ENCODE measurements at regions not wholly inside any gene's neighbourhood (a gene's known extent, or its start where the extent isn't known, plus 50 kb on each side); places are given as distances from the start of the nearest gene placed in this dataset.

GRCh38 chr6:144935661-144936060, 650.5 kb downstream of the UTRN start:
- H3K4me1 ChIP-seq: no peaks in the 10 kb centered on the region
- H3K9me3 ChIP-seq: no peaks in the 10 kb centered on the region
- H3K27ac ChIP-seq: no peak overlapping the region
- no peak for DNase-seq
- H3K36me3 ChIP-seq: no peaks in the 10 kb centered on the region
- TF ChIP-seq POLR2A (IDR thresholded peaks at IDR 0.05) (no peak), CTCF (IDR thresholded peaks at IDR 0.05) (no peak)
- no peak overlapping the region for H3K4me3 ChIP-seq
- H3K27me3 ChIP-seq: no peaks in the 10 kb centered on the region

GRCh38 chr6:144936764-144937163, 651.6 kb downstream of the UTRN start:
- Histone ChIP-seq H3K27ac (no peak overlapping the region), H3K4me3 (no peak overlapping the region), H3K27me3 (no peaks in the 10 kb centered on the region), H3K4me1 (no peaks in the 10 kb centered on the region), H3K9me3 (no peaks in the 10 kb centered on the region), H3K36me3 (no peaks in the 10 kb centered on the region)
- TF ChIP-seq CTCF (IDR thresholded peaks at IDR 0.05) (no peak), POLR2A (IDR thresholded peaks at IDR 0.05) (no peak)
- no peak for DNase-seq

GRCh38 chr6:144939921-144940320, 654.8 kb downstream of the UTRN start:
- no peak for TF ChIP-seq POLR2A (IDR thresholded peaks at IDR 0.05)
- H3K4me3 ChIP-seq: no peak overlapping the region
- H3K4me1 ChIP-seq: no peaks in the 10 kb centered on the region
- H3K27me3 ChIP-seq: no peaks in the 10 kb centered on the region
- H3K9me3 ChIP-seq: no peaks in the 10 kb centered on the region
- H3K36me3 ChIP-seq: no peaks in the 10 kb centered on the region
- H3K27ac ChIP-seq: no peak overlapping the region
- no peak for DNase-seq

GRCh38 chr6:144944106-144944505, 659.0 kb downstream of the UTRN start:
- no peak for DNase-seq
- Histone ChIP-seq H3K9me3 (no peaks in the 10 kb centered on the region), H3K4me3 (no peak overlapping the region), H3K36me3 (no peaks in the 10 kb centered on the region), H3K27me3 (no peaks in the 10 kb centered on the region), H3K27ac (no peak overlapping the region), H3K4me1 (no peaks in the 10 kb centered on the region)
- TF ChIP-seq POLR2A (IDR thresholded peaks at IDR 0.05): no peak
- TF ChIP-seq CTCF (IDR thresholded peaks at IDR 0.05): no peak

- H3K27ac ChIP-seq: no peak overlapping the region
- no peaks in the 10 kb centered on the region for H3K9me3 ChIP-seq
- no peak for DNase-seq
- no peaks in the 10 kb centered on the region for H3K4me1 ChIP-seq
- no peaks in the 10 kb centered on the region for H3K27me3 ChIP-seq
- TF ChIP-seq POLR2A (IDR thresholded peaks at IDR 0.05) (no peak), CTCF (IDR thresholded peaks at IDR 0.05) (no peak)
- no peaks in the 10 kb centered on the region for H3K36me3 ChIP-seq
- no peak overlapping the region for H3K4me3 ChIP-seq
Observed at GRCh38 chr6:144947398-144947976, 662.4 kb downstream of the UTRN start.

- H3K4me1 ChIP-seq: no peaks in the 10 kb centered on the region
- DNase-seq: no peak
- TF ChIP-seq POLR2A (IDR thresholded peaks at IDR 0.05): no peak
- no peak for TF ChIP-seq CTCF (IDR thresholded peaks at IDR 0.05)
- H3K9me3 ChIP-seq: no peaks in the 10 kb centered on the region
- no peak overlapping the region for H3K27ac ChIP-seq
- no peak overlapping the region for H3K4me3 ChIP-seq
- no peaks in the 10 kb centered on the region for H3K27me3 ChIP-seq
- H3K36me3 ChIP-seq: no peaks in the 10 kb centered on the region
Observed at GRCh38 chr6:144951730-144952437, 666.7 kb downstream of the UTRN start.

Measured in Peyer's patch (tissue), 4 donors.